GM21360 (cell line): ENCODE measurements at regions not wholly inside any gene's neighbourhood (a gene's known extent, or its start where the extent isn't known, plus 50 kb on each side); places are given as distances from the start of the nearest gene placed in this dataset.
A peak's percentile ranks its signal among the peaks of the same experiment; 100 is the strongest.

Source experiments
- ATAC-seq: cut with Tn5 transposase; IDR thresholded peaks from one replicate; pipeline ENCODE4 v1.9.1; 2021; ENCODE audit warnings: mild to moderate bottlenecking, moderate library complexity; ENCODE audit not compliant: unreplicated experiment

- peak; percentile 49 for ATAC-seq
These were observed 280.7 kb downstream of the LMX1A start for GRCh38 chr1:165075725-165076370.

- peak; percentile 87 for ATAC-seq
These were observed 283.1 kb downstream of the LMX1A start for GRCh38 chr1:165073185-165074007.

GRCh38 chr1:165070675-165071074 is 285.8 kb downstream of the LMX1A start:
- ATAC-seq: no peak

- ATAC-seq: no peak
These were observed 286.7 kb downstream of the LMX1A start for GRCh38 chr1:165069829-165070228.

GRCh38 chr1:165068741-165069140 is 287.8 kb downstream of the LMX1A start:
- no peak for ATAC-seq

- no peak for ATAC-seq
These were observed 288.7 kb downstream of the LMX1A start for GRCh38 chr1:165067829-165068228.

GRCh38 chr1:165063181-165063965 is 293.1 kb downstream of the LMX1A start:
- no peak for ATAC-seq

GRCh38 chr1:165062346-165062745 is 294.2 kb downstream of the LMX1A start:
- no peak for ATAC-seq

- ATAC-seq: no peak
These were observed 296.2 kb downstream of the LMX1A start for GRCh38 chr1:165060285-165060793.

- no peak for ATAC-seq
These were observed 298.6 kb downstream of the LMX1A start for GRCh38 chr1:165057956-165058355.

GRCh38 chr1:165056914-165057313 is 299.6 kb downstream of the LMX1A start:
- no peak for ATAC-seq

GRCh38 chr1:165055581-165055980 is 300.9 kb downstream of the LMX1A start:
- ATAC-seq: no peak

- ATAC-seq: no peak
These were observed 301.9 kb downstream of the LMX1A start for GRCh38 chr1:165054627-165055026.

- no peak for ATAC-seq
These were observed 303.2 kb downstream of the LMX1A start for GRCh38 chr1:165053351-165053750.

GRCh38 chr1:165052936-165053335 is 303.6 kb downstream of the LMX1A start:
- ATAC-seq: no peak

- ATAC-seq: no peak
These were observed 304.1 kb downstream of the LMX1A start for GRCh38 chr1:165052431-165052830.

GRCh38 chr1:165050246-165050645 is 306.3 kb downstream of the LMX1A start:
- no peak for ATAC-seq

- ATAC-seq: no peak
These were observed 308.5 kb downstream of the LMX1A start for GRCh38 chr1:165047994-165048393.

GRCh38 chr1:165045902-165046301 is 310.6 kb downstream of the LMX1A start:
- ATAC-seq: no peak

GRCh38 chr1:165040641-165041040 is 315.9 kb downstream of the LMX1A start:
- ATAC-seq: no peak

- no peak for ATAC-seq
These were observed 316.5 kb downstream of the LMX1A start for GRCh38 chr1:165039996-165040395.
